ENCODE measurements at regions not wholly inside any gene's neighbourhood (a gene's known extent, or its start where the extent isn't known, plus 50 kb on each side); places are given as distances from the start of the nearest gene placed in this dataset.

- Histone ChIP-seq H3K9ac (ENCODE audit: low read depth in 1 of 3, low read length in 3 of 3) (no peak overlapping the region), H3K27me3 (ENCODE audit: control insufficient read depth in 3 of 3, insufficient read depth in 3 of 3, low read length in 3 of 3) (no peaks in the 10 kb centered on the region), H3K27ac (ENCODE audit: low read depth, low read length) (no peak overlapping the region), H3K9me3 (ENCODE audit: control insufficient read depth in 3 of 3, low read length in 3 of 3) (no peaks in the 10 kb centered on the region), H3K4me1 (ENCODE audit: control insufficient read depth in 3 of 3, insufficient read depth in 3 of 3, low read length in 3 of 3) (no peaks in the 10 kb centered on the region), H3K4me3 (ENCODE audit: low read length in 3 of 3) (no peak overlapping the region), H3K36me3 (ENCODE audit: control insufficient read depth in 3 of 3, insufficient read depth in 3 of 3, low read length in 3 of 3) (no peaks in the 10 kb centered on the region)
These were observed 256.2 kb downstream of the KIF21A start for GRCh38 chr12:39186744-39187143.

DNA sequence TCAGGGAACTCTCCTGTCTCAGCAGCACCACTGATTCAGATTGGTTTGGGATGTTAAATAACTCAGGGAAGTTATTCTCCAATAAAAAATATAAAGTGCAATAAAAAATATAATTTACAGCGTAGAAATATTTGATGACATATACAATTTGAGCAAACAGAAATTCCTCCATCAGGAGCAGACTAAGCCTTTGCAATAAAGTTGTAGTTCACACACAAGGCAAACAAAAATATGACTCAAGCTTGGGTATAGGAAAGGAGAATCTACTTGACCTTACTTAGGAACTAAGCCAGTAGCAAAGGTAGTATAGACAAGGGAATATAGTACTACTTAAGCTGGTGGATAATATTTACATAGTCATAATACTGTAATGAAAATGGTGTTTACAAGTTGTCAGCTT is 264.1 kb downstream of the KIF21A start:
- no peaks in the 10 kb centered on the region for H3K9me3 ChIP-seq (ENCODE audit: control insufficient read depth in 3 of 3, low read length in 3 of 3)
- no peaks in the 10 kb centered on the region for H3K36me3 ChIP-seq (ENCODE audit: control insufficient read depth in 3 of 3, insufficient read depth in 3 of 3, low read length in 3 of 3)
- no peaks in the 10 kb centered on the region for H3K4me1 ChIP-seq (ENCODE audit: control insufficient read depth in 3 of 3, insufficient read depth in 3 of 3, low read length in 3 of 3)
- no peak overlapping the region for H3K9ac ChIP-seq (ENCODE audit: low read depth in 1 of 3, low read length in 3 of 3)
- no peak overlapping the region for H3K4me3 ChIP-seq (ENCODE audit: low read length in 3 of 3)
- H3K27me3 ChIP-seq (ENCODE audit: control insufficient read depth in 3 of 3, insufficient read depth in 3 of 3, low read length in 3 of 3), result no peaks in the 10 kb centered on the region
- no peak overlapping the region for H3K27ac ChIP-seq (ENCODE audit: low read depth, low read length)

DNA sequence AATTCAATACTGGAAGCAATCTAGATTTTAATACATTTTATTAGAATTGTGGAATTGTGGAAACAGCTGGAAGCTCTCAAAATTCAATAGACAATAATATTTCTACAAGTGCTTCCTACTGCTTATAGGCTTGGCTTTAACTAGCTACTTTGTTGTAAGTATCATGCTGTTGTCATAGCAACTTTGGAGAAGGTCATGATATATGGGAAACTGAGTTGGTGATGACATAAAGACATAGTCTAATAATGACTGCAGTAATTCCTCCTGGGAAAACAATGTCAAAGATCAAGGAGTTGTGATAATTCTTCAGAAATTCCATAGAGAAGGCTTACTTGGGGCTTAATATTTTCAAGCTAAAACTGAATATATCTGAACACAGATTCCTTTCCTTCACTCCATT is 266.6 kb downstream of the KIF21A start:
- Histone ChIP-seq H3K4me3 (ENCODE audit: low read length in 3 of 3) (no peak overlapping the region), H3K27ac (ENCODE audit: low read depth, low read length) (no peak overlapping the region), H3K36me3 (ENCODE audit: control insufficient read depth in 3 of 3, insufficient read depth in 3 of 3, low read length in 3 of 3) (no peaks in the 10 kb centered on the region), H3K4me1 (ENCODE audit: control insufficient read depth in 3 of 3, insufficient read depth in 3 of 3, low read length in 3 of 3) (no peaks in the 10 kb centered on the region), H3K9ac (ENCODE audit: low read depth in 1 of 3, low read length in 3 of 3) (no peak overlapping the region), H3K9me3 (ENCODE audit: control insufficient read depth in 3 of 3, low read length in 3 of 3) (no peaks in the 10 kb centered on the region), H3K27me3 (ENCODE audit: control insufficient read depth in 3 of 3, insufficient read depth in 3 of 3, low read length in 3 of 3) (no peaks in the 10 kb centered on the region)

- no peaks in the 10 kb centered on the region for H3K27me3 ChIP-seq (ENCODE audit: control insufficient read depth in 3 of 3, insufficient read depth in 3 of 3, low read length in 3 of 3)
- no peaks in the 10 kb centered on the region for H3K4me1 ChIP-seq (ENCODE audit: control insufficient read depth in 3 of 3, insufficient read depth in 3 of 3, low read length in 3 of 3)
- H3K4me3 ChIP-seq (ENCODE audit: low read length in 3 of 3), result no peak overlapping the region
- no peak overlapping the region for H3K27ac ChIP-seq (ENCODE audit: low read depth, low read length)
- H3K36me3 ChIP-seq (ENCODE audit: control insufficient read depth in 3 of 3, insufficient read depth in 3 of 3, low read length in 3 of 3), result no peaks in the 10 kb centered on the region
- H3K9ac ChIP-seq (ENCODE audit: low read depth in 1 of 3, low read length in 3 of 3), result no peak overlapping the region
- no peaks in the 10 kb centered on the region for H3K9me3 ChIP-seq (ENCODE audit: control insufficient read depth in 3 of 3, low read length in 3 of 3)
These were observed 268.3 kb upstream of the CPNE8 start for GRCh38 chr12:39173726-39174125.

DNA sequence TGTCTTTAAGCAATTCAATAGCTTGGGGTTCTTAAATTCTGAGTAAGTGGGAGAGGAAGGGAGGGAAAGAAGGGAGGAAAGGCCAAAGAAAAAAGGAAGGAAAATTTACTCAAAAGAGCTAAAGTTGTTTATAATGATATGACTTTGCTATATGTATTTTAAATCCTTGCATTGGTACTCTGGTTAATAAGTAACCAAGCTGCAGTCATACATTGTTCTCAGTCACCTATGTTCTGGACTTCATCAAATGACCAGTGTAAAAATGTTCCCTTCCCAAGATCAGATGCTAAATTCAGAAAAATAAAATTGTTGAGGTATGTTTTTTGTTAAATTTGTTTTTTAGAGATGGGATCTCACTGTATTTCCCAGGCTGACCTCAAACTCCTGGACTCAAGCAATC is 259.9 kb upstream of the CPNE8 start:
- Histone ChIP-seq H3K9me3 (ENCODE audit: control insufficient read depth in 3 of 3, low read length in 3 of 3) (no peaks in the 10 kb centered on the region), H3K4me3 (ENCODE audit: low read length in 3 of 3) (no peak overlapping the region), H3K4me1 (ENCODE audit: control insufficient read depth in 3 of 3, insufficient read depth in 3 of 3, low read length in 3 of 3) (no peaks in the 10 kb centered on the region), H3K36me3 (ENCODE audit: control insufficient read depth in 3 of 3, insufficient read depth in 3 of 3, low read length in 3 of 3) (no peaks in the 10 kb centered on the region), H3K9ac (ENCODE audit: low read depth in 1 of 3, low read length in 3 of 3) (no peak overlapping the region), H3K27me3 (ENCODE audit: control insufficient read depth in 3 of 3, insufficient read depth in 3 of 3, low read length in 3 of 3) (no peaks in the 10 kb centered on the region), H3K27ac (ENCODE audit: low read depth, low read length) (no peak overlapping the region)

DNA sequence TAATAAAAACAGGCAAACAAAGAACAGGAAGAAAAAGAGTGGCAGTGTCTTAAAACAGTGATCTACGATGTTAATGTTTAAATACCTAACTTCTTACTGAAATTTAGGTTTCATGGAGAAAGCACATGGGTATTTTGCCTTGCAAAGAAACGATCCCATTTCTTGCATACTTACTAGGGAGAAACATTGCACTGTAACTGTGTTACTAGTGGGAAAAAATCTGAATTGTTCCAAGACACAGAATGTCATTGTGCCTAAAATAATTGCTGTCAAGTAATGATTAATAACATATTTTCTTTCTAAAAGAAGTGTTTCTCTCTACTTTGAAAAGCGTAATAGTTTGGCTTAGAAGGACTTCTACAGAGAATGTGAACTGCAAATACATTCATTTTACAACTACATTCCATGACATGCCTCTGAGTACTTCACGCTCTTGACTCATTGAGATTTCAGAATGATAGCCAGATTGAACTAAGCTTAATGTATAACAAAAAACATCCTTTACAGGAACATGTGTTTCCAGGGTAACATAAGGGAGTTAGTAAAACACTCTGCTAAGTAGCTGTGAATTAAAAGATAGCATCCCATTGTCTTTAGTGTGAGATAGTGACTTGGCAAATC is 256.2 kb upstream of the CPNE8 start:
- Histone ChIP-seq H3K4me1 (ENCODE audit: control insufficient read depth in 3 of 3, insufficient read depth in 3 of 3, low read length in 3 of 3) (no peaks in the 10 kb centered on the region), H3K9ac (ENCODE audit: low read depth in 1 of 3, low read length in 3 of 3) (no peak overlapping the region), H3K9me3 (ENCODE audit: control insufficient read depth in 3 of 3, low read length in 3 of 3) (no peaks in the 10 kb centered on the region), H3K27me3 (ENCODE audit: control insufficient read depth in 3 of 3, insufficient read depth in 3 of 3, low read length in 3 of 3) (no peaks in the 10 kb centered on the region), H3K27ac (ENCODE audit: low read depth, low read length) (no peak overlapping the region), H3K36me3 (ENCODE audit: control insufficient read depth in 3 of 3, insufficient read depth in 3 of 3, low read length in 3 of 3) (no peaks in the 10 kb centered on the region), H3K4me3 (ENCODE audit: low read length in 3 of 3) (no peak overlapping the region)

- Histone ChIP-seq H3K27me3 (ENCODE audit: control insufficient read depth in 3 of 3, insufficient read depth in 3 of 3, low read length in 3 of 3) (no peaks in the 10 kb centered on the region), H3K9me3 (ENCODE audit: control insufficient read depth in 3 of 3, low read length in 3 of 3) (no peaks in the 10 kb centered on the region), H3K4me1 (ENCODE audit: control insufficient read depth in 3 of 3, insufficient read depth in 3 of 3, low read length in 3 of 3) (no peaks in the 10 kb centered on the region), H3K9ac (ENCODE audit: low read depth in 1 of 3, low read length in 3 of 3) (no peak overlapping the region), H3K36me3 (ENCODE audit: control insufficient read depth in 3 of 3, insufficient read depth in 3 of 3, low read length in 3 of 3) (no peaks in the 10 kb centered on the region), H3K4me3 (ENCODE audit: low read length in 3 of 3) (no peak overlapping the region), H3K27ac (ENCODE audit: low read depth, low read length) (no peak overlapping the region)
These were observed 252.4 kb upstream of the CPNE8 start for GRCh38 chr12:39157696-39158342.

GRCh38 chr12:39145175-39145999 is 240.0 kb upstream of the CPNE8 start:
- H3K27me3 ChIP-seq (ENCODE audit: control insufficient read depth in 3 of 3, insufficient read depth in 3 of 3, low read length in 3 of 3), result peaks cover 4 to 8% (median 8%) of the 10 kb centered on the region in 3 donors
- H3K27ac ChIP-seq (ENCODE audit: low read depth, low read length), result no peak overlapping the region
- H3K4me3 ChIP-seq (ENCODE audit: low read length in 3 of 3), result peak overlapping the region in 2 of 3 donors; percentile 20 to 61
- H3K36me3 ChIP-seq (ENCODE audit: control insufficient read depth in 3 of 3, insufficient read depth in 3 of 3, low read length in 3 of 3), result no peaks in the 10 kb centered on the region
- no peaks in the 10 kb centered on the region for H3K4me1 ChIP-seq (ENCODE audit: control insufficient read depth in 3 of 3, insufficient read depth in 3 of 3, low read length in 3 of 3)
- no peak overlapping the region for H3K9ac ChIP-seq (ENCODE audit: low read depth in 1 of 3, low read length in 3 of 3)
- H3K9me3 ChIP-seq (ENCODE audit: control insufficient read depth in 3 of 3, low read length in 3 of 3), result peaks cover 0 to 1% (median 0%) of the 10 kb centered on the region in 3 donors

DNA sequence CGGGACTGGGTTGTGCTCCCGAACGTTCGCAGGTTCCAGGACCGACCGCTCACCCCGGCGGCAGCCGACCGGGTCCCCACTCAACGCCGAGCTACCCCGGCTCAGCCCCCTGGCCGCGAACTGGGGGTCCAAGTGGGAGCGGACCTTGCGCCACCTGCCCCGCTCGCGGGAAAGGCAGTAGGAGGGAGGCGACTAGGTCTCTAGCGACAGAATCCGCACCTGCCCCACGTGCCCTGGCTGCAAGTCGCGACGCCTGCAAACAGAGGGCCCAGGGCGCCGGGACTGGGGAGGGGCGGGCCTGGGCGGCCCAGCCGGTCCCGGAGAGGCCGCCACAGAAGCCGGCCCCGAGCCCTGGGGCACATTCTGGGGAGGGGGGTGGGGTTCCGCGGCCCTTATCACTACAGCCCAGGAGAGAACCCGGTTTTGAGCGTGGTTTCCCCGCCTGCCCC is 239.2 kb upstream of the CPNE8 start:
- H3K27ac ChIP-seq (ENCODE audit: low read depth, low read length), result no peak overlapping the region
- peak overlapping the region in 2 of 3 donors; percentile 20 to 38 for H3K4me3 ChIP-seq (ENCODE audit: low read length in 3 of 3)

GRCh38 chr12:39138268-39138667 is 232.9 kb upstream of the CPNE8 start:
- Histone ChIP-seq H3K9me3 (ENCODE audit: control insufficient read depth in 3 of 3, low read length in 3 of 3) (no peaks in the 10 kb centered on the region), H3K36me3 (ENCODE audit: control insufficient read depth in 3 of 3, insufficient read depth in 3 of 3, low read length in 3 of 3) (no peaks in the 10 kb centered on the region), H3K9ac (ENCODE audit: low read depth in 1 of 3, low read length in 3 of 3) (no peak overlapping the region), H3K27ac (ENCODE audit: low read depth, low read length) (no peak overlapping the region), H3K4me3 (ENCODE audit: low read length in 3 of 3) (no peak overlapping the region), H3K4me1 (ENCODE audit: control insufficient read depth in 3 of 3, insufficient read depth in 3 of 3, low read length in 3 of 3) (no peaks in the 10 kb centered on the region), H3K27me3 (ENCODE audit: control insufficient read depth in 3 of 3, insufficient read depth in 3 of 3, low read length in 3 of 3) (no peaks in the 10 kb centered on the region)

More for the DNA sequence above, 239.2 kb upstream of the CPNE8 start:
- H3K9me3 ChIP-seq (ENCODE audit: control insufficient read depth in 3 of 3, low read length in 3 of 3), result peaks cover 0 to under 1% (median 0%) of the 10 kb centered on the region in 3 donors
- peaks cover 4 to 8% (median 8%) of the 10 kb centered on the region in 3 donors for H3K27me3 ChIP-seq (ENCODE audit: control insufficient read depth in 3 of 3, insufficient read depth in 3 of 3, low read length in 3 of 3)
- no peaks in the 10 kb centered on the region for H3K4me1 ChIP-seq (ENCODE audit: control insufficient read depth in 3 of 3, insufficient read depth in 3 of 3, low read length in 3 of 3)
- no peaks in the 10 kb centered on the region for H3K36me3 ChIP-seq (ENCODE audit: control insufficient read depth in 3 of 3, insufficient read depth in 3 of 3, low read length in 3 of 3)
- H3K9ac ChIP-seq (ENCODE audit: low read depth in 1 of 3, low read length in 3 of 3), result no peak overlapping the region
